ENCODE measurements at regions not wholly inside any gene's neighbourhood (a gene's known extent, or its start where the extent isn't known, plus 50 kb on each side); places are given as distances from the start of the nearest gene placed in this dataset.

DNA sequence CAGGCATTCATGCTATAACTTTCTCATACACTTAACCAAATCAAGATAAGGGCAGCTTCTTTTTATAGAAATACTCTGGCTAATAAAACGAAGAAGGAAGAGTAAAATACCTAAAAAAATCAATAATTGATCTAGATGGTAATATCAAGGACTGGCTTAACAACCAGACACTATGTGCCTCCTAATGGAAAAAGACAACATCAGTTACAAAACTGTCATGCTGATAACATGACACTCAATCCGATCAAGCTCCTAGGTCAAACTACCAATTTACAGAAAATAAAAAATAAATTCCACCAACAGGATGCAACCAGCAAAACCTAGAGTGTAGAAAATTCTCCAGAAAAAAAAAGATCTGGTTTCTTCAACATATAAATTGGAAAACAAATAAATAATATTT lies 634.6 kb downstream of the IGSF11 start:
- FAIRE-seq (no peak), ATAC-seq (no peak), DNase-seq (ENCODE audit: extremely low read depth in 1 of 4, low spot score in 3 of 4) (no peak)
- H3K27me3 ChIP-seq (ENCODE audit: control insufficient read depth in 2 of 2, insufficient read depth in 2 of 2, low read length in 2 of 2) = no peaks in the 10 kb centered on the region
- H2AFZ ChIP-seq (ENCODE audit: low read depth, low read length) = no peak overlapping the region
- no peak overlapping the region for H3K27ac ChIP-seq (ENCODE audit: extremely low read depth, low read depth, low read length)
- no peaks in the 10 kb centered on the region for H3K79me2 ChIP-seq (ENCODE audit: control insufficient read depth, insufficient read depth, low read length)
- 0% methylated on average over 2 of the region's 2 CpGs for WGBS (ENCODE audit: insufficient coverage, low coverage, missing lambda C conversion rate)
- intact Hi-C loops (cut with micrococcal nuclease) (no loop called here), in situ Hi-C loops (cut with MboI) (no loop called here)
- H3K9me3 ChIP-seq (replicated peaks; ENCODE audit: control insufficient read depth, insufficient read depth, low read depth, low read length) = no peaks in the 10 kb centered on the region
- no peaks in the 10 kb centered on the region for H3K9me1 ChIP-seq (ENCODE audit: control insufficient read depth, insufficient read depth, low read length)
- H3K4me1 ChIP-seq (replicated peaks in 1 of 2; ENCODE audit: control insufficient read depth in 2 of 2, insufficient read depth in 2 of 2, low read length in 2 of 2) = no peaks in the 10 kb centered on the region; a peak in 1 of 5 replicates
- H3K9ac ChIP-seq (ENCODE audit: insufficient read depth in 1 of 2, low read depth in 2 of 2, low read length in 2 of 2) = no peak overlapping the region
- no peak for TF ChIP-seq DIDO1 (tag; IDR thresholded peaks at IDR 0.05; ENCODE audit: low read depth)
- TF ChIP-seq NR2F6 (CRISPR knock-in tag; IDR thresholded peaks at IDR 0.05) = no peak
- no peak for TF ChIP-seq ELF4 (CRISPR knock-in tag; IDR thresholded peaks at IDR 0.05)
- no peak for TF ChIP-seq ZNF282 (CRISPR knock-in tag; IDR thresholded peaks at IDR 0.05)
- TF ChIP-seq, protein P1, sequence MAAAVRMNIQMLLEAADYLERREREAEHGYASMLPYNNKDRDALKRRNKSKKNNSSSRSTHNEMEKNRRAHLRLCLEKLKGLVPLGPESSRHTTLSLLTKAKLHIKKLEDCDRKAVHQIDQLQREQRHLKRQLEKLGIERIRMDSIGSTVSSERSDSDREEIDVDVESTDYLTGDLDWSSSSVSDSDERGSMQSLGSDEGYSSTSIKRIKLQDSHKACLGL (CRISPR knock-in tag; IDR thresholded peaks at IDR 0.05; ENCODE audit: borderline replicate concordance, poor library complexity, severe bottlenecking) = no peak
- BruUV-seq (replicated peaks) = no TSS peak
- no peak overlapping the region for H3K4me2 ChIP-seq (ENCODE audit: insufficient read depth, low read length)
- POLR2A ChIA-PET = no interaction called here
- H3K4me3 ChIP-seq = no peak overlapping the region
- CTCF ChIA-PET (ENCODE audit: low intra/inter-chr PET ratio) = no interaction called here
- H3K36me3 ChIP-seq (ENCODE audit: control insufficient read depth, insufficient read depth, low read length) = no peaks in the 10 kb centered on the region
- no peaks in the 10 kb centered on the region for H4K20me1 ChIP-seq (replicated peaks; ENCODE audit: control insufficient read depth, insufficient read depth, low read length)

DNA sequence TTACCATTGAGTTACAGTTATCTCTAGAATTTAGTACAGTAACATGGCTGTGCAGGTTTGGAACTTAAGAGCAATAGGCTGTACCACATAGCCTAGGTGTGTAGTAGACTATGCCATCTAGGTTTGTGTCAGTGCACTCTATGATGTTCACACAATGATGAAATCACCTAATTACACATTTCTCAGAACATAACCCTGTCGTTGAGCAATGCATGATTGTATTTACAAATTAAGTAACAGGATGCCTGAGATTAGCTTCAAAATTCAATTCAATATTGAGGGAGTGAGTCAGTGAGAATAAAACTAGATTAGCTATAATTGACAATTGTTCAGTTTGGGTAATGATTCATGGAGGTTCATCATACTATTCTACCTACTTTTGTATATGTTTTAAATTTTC lies 633.8 kb downstream of the IGSF11 start:
- no peak for ATAC-seq
- Histone ChIP-seq H4K20me1 (replicated peaks; ENCODE audit: control insufficient read depth, insufficient read depth, low read length) (no peaks in the 10 kb centered on the region), H3K4me2 (ENCODE audit: insufficient read depth, low read length) (no peak overlapping the region), H3K4me3 (no peak overlapping the region), H3K27ac (ENCODE audit: extremely low read depth, low read depth, low read length) (no peak overlapping the region), H3K9me1 (ENCODE audit: control insufficient read depth, insufficient read depth, low read length) (no peaks in the 10 kb centered on the region), H3K27me3 (ENCODE audit: control insufficient read depth in 2 of 2, insufficient read depth in 2 of 2, low read length in 2 of 2) (no peaks in the 10 kb centered on the region), H3K36me3 (ENCODE audit: control insufficient read depth, insufficient read depth, low read length) (no peaks in the 10 kb centered on the region), H3K4me1 (replicated peaks in 1 of 2; ENCODE audit: control insufficient read depth in 2 of 2, insufficient read depth in 2 of 2, low read length in 2 of 2) (no peaks in the 10 kb centered on the region; a peak in 1 of 5 replicates), H3K79me2 (ENCODE audit: control insufficient read depth, insufficient read depth, low read length) (no peaks in the 10 kb centered on the region), H3K9me3 (replicated peaks; ENCODE audit: control insufficient read depth, insufficient read depth, low read depth, low read length) (no peaks in the 10 kb centered on the region), H3K9ac (ENCODE audit: insufficient read depth in 1 of 2, low read depth in 2 of 2, low read length in 2 of 2) (no peak overlapping the region), H2AFZ (ENCODE audit: low read depth, low read length) (no peak overlapping the region)
- no peak for DNase-seq (ENCODE audit: extremely low read depth in 1 of 4, low spot score in 3 of 4)
- in situ Hi-C loops (cut with MboI) (no loop called here), intact Hi-C loops (cut with micrococcal nuclease) (no loop called here)
- CTCF ChIA-PET (ENCODE audit: low intra/inter-chr PET ratio) = no interaction called here
- 0% methylated on average over 1 of the region's 1 CpG for WGBS (ENCODE audit: insufficient coverage, low coverage, missing lambda C conversion rate)
- POLR2A ChIA-PET = no interaction called here
- no peak for TF ChIP-seq NR2F6 (CRISPR knock-in tag; IDR thresholded peaks at IDR 0.05)
- BruUV-seq (replicated peaks) = no TSS peak
- no peak for FAIRE-seq

All from K562 (cell line).